ENCODE measurements at regions not wholly inside any gene's neighbourhood (a gene's known extent, or its start where the extent isn't known, plus 50 kb on each side); places are given as distances from the start of the nearest gene placed in this dataset.

- no peaks in the 10 kb centered on the region for H3K36me3 ChIP-seq (replicated peaks in 1 of 2)
- no peak overlapping the region for H3K4me3 ChIP-seq
- no peak for DNase-seq
- no peaks in the 10 kb centered on the region for H3K9me3 ChIP-seq (replicated peaks in 1 of 3)
- no peaks in the 10 kb centered on the region for H3K27me3 ChIP-seq
- no peak for TF ChIP-seq POLR2A (IDR thresholded peaks at IDR 0.05)
- TF ChIP-seq CTCF (IDR thresholded peaks at IDR 0.05), result no peak
- intact Hi-C loops (cut with DNase I), result no loop called here
- H3K27ac ChIP-seq, result no peak overlapping the region
- WGBS, 4 donors, result 33 to 50% (median 38%) methylated on average over 4 of the region's 4 CpGs
- no peaks in the 10 kb centered on the region for H3K4me1 ChIP-seq (replicated peaks in 1 of 2)
Observed at GRCh38 chr3:137464341-137464740, 299.8 kb upstream of the SOX14 start.

GRCh38 chr3:137468446-137468845 lies 295.7 kb upstream of the SOX14 start:
- 37 to 46% (median 40%) methylated on average over 7 of the region's 7 CpGs for WGBS, 4 donors
- H3K27me3 ChIP-seq, result no peaks in the 10 kb centered on the region
- TF ChIP-seq CTCF (IDR thresholded peaks at IDR 0.05), result no peak
- intact Hi-C loops (cut with DNase I), result no loop called here
- no peak overlapping the region for H3K27ac ChIP-seq
- H3K4me1 ChIP-seq (replicated peaks in 1 of 2), result no peaks in the 10 kb centered on the region
- no peak for DNase-seq
- no peak overlapping the region for H3K4me3 ChIP-seq
- no peaks in the 10 kb centered on the region for H3K36me3 ChIP-seq (replicated peaks in 1 of 2)
- H3K9me3 ChIP-seq (replicated peaks in 1 of 3), result no peaks in the 10 kb centered on the region

GRCh38 chr3:137469263-137469662 lies 294.9 kb upstream of the SOX14 start:
- Histone ChIP-seq H3K27ac (no peak overlapping the region), H3K4me1 (replicated peaks in 1 of 2) (no peaks in the 10 kb centered on the region), H3K36me3 (replicated peaks in 1 of 2) (no peaks in the 10 kb centered on the region), H3K27me3 (no peaks in the 10 kb centered on the region), H3K9me3 (replicated peaks in 1 of 3) (no peaks in the 10 kb centered on the region), H3K4me3 (no peak overlapping the region)
- DNase-seq, result no peak
- TF ChIP-seq CTCF (IDR thresholded peaks at IDR 0.05) (no peak), POLR2A (IDR thresholded peaks at IDR 0.05) (no peak)
- intact Hi-C loops (cut with DNase I), result no loop called here

GRCh38 chr3:137471130-137471529 lies 293.0 kb upstream of the SOX14 start:
- TF ChIP-seq POLR2A (IDR thresholded peaks at IDR 0.05) (no peak), CTCF (IDR thresholded peaks at IDR 0.05) (no peak)

More at GRCh38 chr3:137471130-137471529, 293.0 kb upstream of the SOX14 start:
- no peak overlapping the region for H3K27ac ChIP-seq
- H3K27me3 ChIP-seq, result no peaks in the 10 kb centered on the region
- intact Hi-C loops (cut with DNase I), result no loop called here
- DNase-seq, result no peak
- no peaks in the 10 kb centered on the region for H3K4me1 ChIP-seq (replicated peaks in 1 of 2)
- no peaks in the 10 kb centered on the region for H3K9me3 ChIP-seq (replicated peaks in 1 of 3)
- WGBS, 4 donors, result 61 to 83% (median 79%) methylated on average over 4 of the region's 4 CpGs
- no peaks in the 10 kb centered on the region for H3K36me3 ChIP-seq (replicated peaks in 1 of 2)
- no peak overlapping the region for H3K4me3 ChIP-seq
